Lung microvascular endothelial cell (primary cell): ENCODE measurements at regions not wholly inside any gene's neighbourhood (a gene's known extent, or its start where the extent isn't known, plus 50 kb on each side); places are given as distances from the start of the nearest gene placed in this dataset.
"Not testable (repeated sequence)": the region's sequence is repeated elsewhere in the genome, so short reads cannot be mapped to it uniquely, and the experiment has no call there.

ENCODE experiments used
- DNase-seq, 2 donors: peaks; one replicate each; pipeline versions ENCODE4 v3.0.0 to v3.0.0-alpha.2; 2010; ENCODE audit warnings: low read depth in 2 of 2

- DNase-seq = no peak
These were observed 87.7 kb downstream of the RTP5 start for GRCh38 chr2:241957276-241957675.

GRCh38 chr2:241958818-241959545 is 89.5 kb downstream of the RTP5 start:
- no peak for DNase-seq

GRCh38 chr2:241959751-241960269 is 90.3 kb downstream of the RTP5 start:
- no peak for DNase-seq

GRCh38 chr2:241961454-241961853 is 91.9 kb downstream of the RTP5 start:
- no peak for DNase-seq

GRCh38 chr2:241964133-241964532 is 94.6 kb downstream of the RTP5 start:
- no peak for DNase-seq

GRCh38 chr2:241965931-241966412 is 96.4 kb downstream of the RTP5 start:
- peak; percentile 52 to 75 for DNase-seq

- no peak for DNase-seq
These were observed 97.3 kb downstream of the RTP5 start for GRCh38 chr2:241966647-241967466.

- DNase-seq = no peak
These were observed 98.1 kb downstream of the RTP5 start for GRCh38 chr2:241967467-241968144.

GRCh38 chr2:241968417-241968816 is 98.9 kb downstream of the RTP5 start:
- no peak for DNase-seq

GRCh38 chr2:241969182-241969581 is 99.7 kb downstream of the RTP5 start:
- DNase-seq = not testable (repeated sequence)

- DNase-seq = no peak
These were observed 101.2 kb downstream of the RTP5 start for GRCh38 chr2:241970716-241971115.

- no peak for DNase-seq
These were observed 104.6 kb downstream of the RTP5 start for GRCh38 chr2:241974096-241974495.

- DNase-seq = no peak
These were observed 105.5 kb downstream of the RTP5 start for GRCh38 chr2:241974851-241975592.

GRCh38 chr2:241975593-241976284 is 106.2 kb downstream of the RTP5 start:
- DNase-seq = peak in 1 of 2 donors; percentile 24

- no peak for DNase-seq
These were observed 106.8 kb downstream of the RTP5 start for GRCh38 chr2:241976296-241976695.

- no peak for DNase-seq
These were observed 108.2 kb downstream of the RTP5 start for GRCh38 chr2:241977557-241978300.

- DNase-seq = no peak
These were observed 109.1 kb downstream of the RTP5 start for GRCh38 chr2:241978670-241979069.

GRCh38 chr2:241980193-241980592 is 110.7 kb downstream of the RTP5 start:
- no peak for DNase-seq

- no peak for DNase-seq
These were observed 111.7 kb downstream of the RTP5 start for GRCh38 chr2:241981076-241981700.
